Ovary (tissue), 3 donors: ENCODE measurements at regions not wholly inside any gene's neighbourhood (a gene's known extent, or its start where the extent isn't known, plus 50 kb on each side); places are given as distances from the start of the nearest gene placed in this dataset.

Source experiments
- CTCF ChIP-seq, 3 donors: fragments of 450-650 bp in 2 of 3; fragments of 200-600 bp in 1 of 3; IDR thresholded peaks; one replicate each; pipeline versions ENCODE4 v1.5.1 to v1.8.0; 2016 to 2022; ENCODE audit warnings: antibody characterized with exemption in 3 of 3, mild to moderate bottlenecking in 1 of 3
- EP300 ChIP-seq: sonication (generic); formaldehyde crosslinking; IDR thresholded peaks from one replicate; pipeline ENCODE4 v1.6.1; 2017; ENCODE audit warnings: antibody characterized with exemption
- donor health status: DM: no; HTN: no; CAD: no.

GRCh38 chr6:142700671-142701312, 244.2 kb downstream of the HIVEP2 start:
- TF ChIP-seq CTCF (IDR thresholded peaks at IDR 0.05) (no peak), EP300 (no peak)
